ENCODE measurements at regions not wholly inside any gene's neighbourhood (a gene's known extent, or its start where the extent isn't known, plus 50 kb on each side); places are given as distances from the start of the nearest gene placed in this dataset.
"Not testable (repeated sequence)": the region's sequence is repeated elsewhere in the genome, so short reads cannot be mapped to it uniquely, and the experiment has no call there.

DNA sequence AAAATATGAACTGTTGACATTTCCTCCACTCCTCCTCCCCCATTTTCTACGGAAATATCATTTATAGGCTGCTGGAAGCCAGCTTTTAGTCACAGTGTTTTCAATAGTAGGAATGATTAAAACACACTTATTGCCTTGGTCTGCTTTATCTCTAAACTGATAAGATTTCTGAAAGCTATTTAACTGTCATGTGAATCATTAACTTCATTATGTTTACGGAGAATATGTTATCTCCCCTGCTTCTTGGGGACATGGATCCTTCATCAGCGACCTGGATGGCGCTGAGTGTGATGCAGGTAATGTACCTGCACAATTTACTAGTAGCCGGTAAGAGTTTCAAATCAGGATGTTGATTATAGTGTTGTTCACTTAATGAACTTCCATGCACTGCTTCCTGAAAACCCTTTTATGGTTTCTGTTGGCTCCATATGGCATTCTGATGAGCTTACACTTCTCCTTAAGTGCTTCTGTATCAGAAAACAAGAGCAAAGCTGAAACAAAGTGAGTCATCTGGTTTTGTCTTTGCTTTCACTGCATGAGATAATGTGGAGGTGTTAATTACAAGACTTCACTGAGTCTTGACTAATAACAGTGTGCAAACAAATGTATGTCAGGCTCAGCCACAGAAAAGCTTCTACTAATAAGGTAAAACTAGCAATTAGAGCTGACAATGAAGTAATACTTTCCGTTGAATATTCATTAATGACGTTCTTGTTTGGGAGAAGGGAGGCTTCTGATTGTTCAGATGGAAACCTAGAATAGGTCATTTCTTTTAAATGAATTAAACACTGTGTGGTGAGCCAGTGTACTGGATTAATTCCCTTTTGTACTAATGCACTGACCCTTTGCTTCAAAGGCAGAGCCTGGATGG, 162.4 kb upstream of the ZNF608 start:
- Mint-ChIP-seq H3K27ac (no peak overlapping the region), H3K36me3 (ENCODE audit: low read depth) (no peaks in the 10 kb centered on the region), H3K4me1 (no peaks in the 10 kb centered on the region), H3K4me3 (no peak overlapping the region), H3K9me3 (no peaks in the 10 kb centered on the region), H3K27me3 (no peaks in the 10 kb centered on the region)
- peak; percentile 32 for ATAC-seq (replicated peaks)

DNA sequence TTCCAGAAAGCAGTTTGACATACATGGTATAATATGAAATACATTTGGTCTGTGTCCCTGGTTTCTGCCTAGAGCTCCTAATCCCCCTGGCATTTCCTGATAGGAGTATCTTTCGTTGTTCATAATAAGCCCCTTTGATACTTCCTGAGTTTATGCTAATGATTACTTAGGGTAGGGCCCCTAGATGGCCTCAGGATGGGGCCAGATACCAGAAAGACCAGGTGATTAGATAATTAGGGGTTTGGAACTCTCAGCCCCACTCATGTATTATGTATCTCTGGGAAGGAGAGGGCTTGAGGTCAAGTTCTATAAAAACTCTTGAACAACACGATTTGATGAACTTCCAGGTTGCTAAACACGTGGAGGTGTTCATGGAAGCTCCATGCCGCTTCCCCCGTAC, 163.3 kb upstream of the ZNF608 start:
- Mint-ChIP-seq H3K9me3 (no peaks in the 10 kb centered on the region), H3K4me3 (no peak overlapping the region), H3K4me1 (no peaks in the 10 kb centered on the region), H3K27me3 (no peaks in the 10 kb centered on the region), H3K27ac (no peak overlapping the region), H3K36me3 (ENCODE audit: low read depth) (no peaks in the 10 kb centered on the region)
- no peak for ATAC-seq (replicated peaks)

DNA sequence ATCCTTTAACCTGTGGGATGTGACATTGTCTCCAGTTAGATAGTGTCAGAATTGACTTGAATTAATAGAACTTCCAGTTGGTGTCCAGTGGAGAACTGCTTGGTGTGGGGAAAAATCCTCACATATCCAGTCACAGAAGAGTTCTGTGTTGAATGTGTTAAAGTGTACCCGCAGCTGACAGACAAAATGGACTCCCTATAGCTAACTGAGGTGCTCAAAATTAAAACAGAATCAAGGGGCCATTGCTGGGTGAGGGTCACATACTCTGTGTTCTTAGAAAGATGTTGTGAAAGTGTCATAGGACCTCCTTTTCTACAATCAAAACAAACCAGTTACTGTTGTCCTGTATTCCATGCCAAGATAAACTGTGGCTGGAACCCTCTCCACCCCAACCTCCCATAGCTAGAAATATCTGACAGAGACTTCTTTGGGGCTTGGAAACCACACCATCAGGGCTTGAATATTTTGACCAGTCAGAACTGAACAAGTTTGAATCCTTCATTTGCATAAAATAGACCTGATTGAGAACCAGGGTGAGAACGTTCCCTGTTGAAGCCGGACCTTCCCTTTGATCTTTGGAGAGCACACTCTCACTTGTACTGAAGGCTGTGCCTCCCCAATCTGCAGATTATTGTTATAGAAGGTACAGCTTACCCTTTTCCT, 164.0 kb upstream of the ZNF608 start:
- H3K36me3 Mint-ChIP-seq (ENCODE audit: low read depth): no peaks in the 10 kb centered on the region
- H3K4me1 Mint-ChIP-seq: no peaks in the 10 kb centered on the region
- H3K27me3 Mint-ChIP-seq: no peaks in the 10 kb centered on the region
- H3K4me3 Mint-ChIP-seq: no peak overlapping the region
- no peaks in the 10 kb centered on the region for H3K9me3 Mint-ChIP-seq
- ATAC-seq (replicated peaks): no peak
- no peak overlapping the region for H3K27ac Mint-ChIP-seq

DNA sequence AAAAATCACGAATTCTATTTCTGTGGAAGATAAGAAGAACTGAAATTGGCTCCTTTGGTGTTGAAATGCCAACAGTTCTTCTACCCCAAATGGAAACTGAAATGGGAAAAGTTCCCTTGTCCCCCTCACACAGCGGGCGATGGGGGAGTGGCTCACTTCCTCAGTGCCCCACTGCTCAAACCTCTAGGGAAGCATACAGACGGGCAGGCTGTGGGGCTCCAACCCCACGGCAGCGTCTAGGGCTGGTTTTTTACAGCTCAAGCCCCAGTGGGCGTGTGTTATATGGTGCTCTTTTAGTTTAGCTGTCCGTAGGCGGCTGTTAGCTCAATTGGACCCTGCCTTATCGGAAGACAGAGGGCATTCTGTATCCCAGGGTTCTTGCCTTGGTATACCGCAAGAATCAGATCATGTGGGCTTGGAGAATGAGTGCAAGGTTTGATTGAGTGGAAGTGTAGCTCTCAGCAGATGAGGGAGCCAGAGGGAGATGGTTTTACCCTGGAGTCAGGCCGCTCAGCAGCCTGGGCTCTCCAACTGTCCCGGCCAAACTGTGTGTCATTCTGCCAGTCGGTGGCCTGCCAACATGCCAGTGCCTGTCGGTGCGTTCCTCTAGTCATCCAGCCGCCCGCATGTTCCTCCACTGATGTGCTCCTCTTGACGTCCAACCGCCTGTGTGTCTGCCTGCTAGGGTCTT, 166.3 kb upstream of the ZNF608 start:
- Mint-ChIP-seq H3K4me3 (no peak overlapping the region), H3K4me1 (no peaks in the 10 kb centered on the region), H3K36me3 (ENCODE audit: low read depth) (no peaks in the 10 kb centered on the region), H3K27ac (no peak overlapping the region), H3K27me3 (no peaks in the 10 kb centered on the region), H3K9me3 (no peaks in the 10 kb centered on the region)
- ATAC-seq (replicated peaks): no peak

DNA sequence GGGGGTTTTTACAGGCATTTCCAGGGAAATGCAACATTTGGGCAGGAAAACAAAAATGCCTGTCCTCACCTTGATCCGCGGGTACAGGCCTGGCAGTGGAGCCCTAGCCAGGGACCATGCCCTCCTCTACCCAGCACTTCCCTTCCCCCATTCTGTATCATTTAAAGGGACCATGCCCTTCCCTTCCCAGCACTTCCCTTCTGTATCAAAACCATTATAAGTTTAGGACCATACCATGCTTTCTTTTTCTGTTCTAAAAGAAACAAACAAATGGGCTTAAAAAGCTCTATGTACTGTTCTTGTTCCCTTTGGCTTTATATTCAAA, 166.9 kb upstream of the ZNF608 start:
- no peak overlapping the region for H3K4me3 Mint-ChIP-seq
- no peak for ATAC-seq (replicated peaks)

DNA sequence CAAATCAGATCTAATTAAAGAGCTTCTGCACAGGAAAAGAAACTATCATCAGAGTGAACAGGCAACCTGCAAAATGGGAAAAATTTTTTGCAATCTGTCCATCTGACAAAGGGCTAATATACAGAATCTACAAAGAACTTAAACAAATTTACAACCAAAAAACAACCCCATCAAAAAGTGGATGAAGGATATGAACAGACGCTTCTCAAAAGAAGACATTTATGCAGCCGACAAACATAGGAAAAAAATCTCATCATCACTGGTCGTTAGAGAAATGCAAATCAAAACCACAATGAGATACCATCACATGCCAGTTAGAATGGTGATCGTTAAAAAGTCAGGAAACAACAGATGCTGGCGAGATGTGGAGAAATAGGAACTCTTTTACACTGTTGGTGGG, 169.9 kb upstream of the ZNF608 start:
- not testable (repeated sequence) for ATAC-seq (replicated peaks); H3K27me3 Mint-ChIP-seq; H3K36me3 Mint-ChIP-seq (ENCODE audit: low read depth); H3K27ac Mint-ChIP-seq; H3K4me1 Mint-ChIP-seq; H3K9me3 Mint-ChIP-seq; H3K4me3 Mint-ChIP-seq

More for the DNA sequence above, 166.9 kb upstream of the ZNF608 start:
- H3K27me3 Mint-ChIP-seq: no peaks in the 10 kb centered on the region
- H3K9me3 Mint-ChIP-seq: no peaks in the 10 kb centered on the region
- no peaks in the 10 kb centered on the region for H3K36me3 Mint-ChIP-seq (ENCODE audit: low read depth)
- no peak overlapping the region for H3K27ac Mint-ChIP-seq
- no peaks in the 10 kb centered on the region for H3K4me1 Mint-ChIP-seq

DNA sequence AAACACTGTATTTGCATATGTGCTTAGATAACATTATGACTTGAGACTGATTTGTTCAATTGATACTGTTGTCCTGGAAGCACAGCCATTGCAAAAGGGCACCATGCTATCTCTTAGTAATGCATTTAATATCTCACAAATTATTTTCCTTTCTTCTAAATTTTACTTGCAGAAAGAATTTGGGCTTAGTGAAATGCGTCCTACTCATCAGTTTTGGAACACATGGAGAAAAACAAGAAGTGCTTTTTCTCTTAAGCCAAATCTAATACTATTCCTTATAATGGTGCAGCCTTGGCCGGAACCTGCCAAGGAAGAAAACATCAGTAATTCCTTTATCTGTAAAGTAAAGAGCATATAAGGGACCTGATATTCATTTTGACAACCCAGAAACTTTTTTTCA, 172.2 kb upstream of the ZNF608 start:
- H3K27ac Mint-ChIP-seq: no peak overlapping the region
- no peaks in the 10 kb centered on the region for H3K27me3 Mint-ChIP-seq
- no peaks in the 10 kb centered on the region for H3K36me3 Mint-ChIP-seq (ENCODE audit: low read depth)
- no peak overlapping the region for H3K4me3 Mint-ChIP-seq
- no peaks in the 10 kb centered on the region for H3K9me3 Mint-ChIP-seq
- ATAC-seq (replicated peaks): no peak
- H3K4me1 Mint-ChIP-seq: no peaks in the 10 kb centered on the region

DNA sequence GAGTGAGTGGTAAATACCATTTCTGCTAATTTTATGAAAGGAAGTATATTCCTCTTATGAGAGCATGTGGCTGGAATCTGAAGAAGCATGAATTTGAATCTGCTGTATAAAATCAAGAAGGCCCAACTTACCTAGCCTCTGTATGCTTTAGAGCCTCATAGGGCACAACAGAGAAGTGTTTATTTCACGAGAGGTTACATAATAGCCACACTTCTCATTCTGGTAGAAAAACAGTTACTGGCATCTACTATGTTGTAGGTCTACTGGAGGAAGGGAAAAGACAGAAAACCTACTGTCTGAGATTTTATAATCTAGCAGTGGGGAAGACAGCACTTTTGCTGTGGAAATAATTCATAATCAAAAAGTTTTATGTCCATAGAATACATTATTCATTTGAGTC, 172.6 kb upstream of the ZNF608 start:
- no peak for ATAC-seq (replicated peaks)
- H3K36me3 Mint-ChIP-seq (ENCODE audit: low read depth): no peaks in the 10 kb centered on the region

DNA sequence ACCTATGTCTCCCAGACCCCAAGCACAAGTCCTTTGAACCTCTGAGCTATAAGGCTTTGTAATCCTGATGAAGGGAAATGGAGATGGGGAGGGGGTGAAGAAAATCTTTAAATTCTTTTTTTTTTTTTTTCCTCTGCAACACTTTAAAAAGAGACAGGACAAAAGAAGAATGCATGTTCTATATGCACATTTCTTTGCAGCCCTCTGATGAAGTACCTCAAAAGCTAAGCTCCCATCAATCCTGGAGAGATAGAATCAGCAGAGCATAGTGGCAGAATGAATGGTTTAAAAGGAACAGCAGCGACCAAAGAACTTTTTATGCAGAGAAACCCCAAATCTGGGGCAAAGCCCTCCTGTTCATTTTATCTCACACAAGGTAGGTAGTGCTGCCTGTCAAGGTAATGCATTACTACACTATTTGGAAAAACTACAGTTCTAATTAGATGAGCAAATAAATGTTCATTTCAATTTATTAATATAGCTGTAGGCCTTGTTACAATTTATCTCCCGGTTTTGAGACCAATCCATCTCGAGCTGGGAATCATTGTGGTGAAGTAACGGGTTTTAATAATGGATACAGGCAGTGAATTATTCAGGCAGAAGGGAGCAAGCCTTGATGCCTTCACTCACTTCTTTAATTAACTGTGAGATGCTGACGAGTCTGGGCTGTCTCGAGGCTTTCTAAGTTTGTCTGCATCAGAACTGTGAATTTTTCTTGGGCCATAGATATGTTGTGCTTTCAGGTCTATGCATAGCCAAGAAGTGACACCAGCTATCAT, 173.5 kb upstream of the ZNF608 start:
- Mint-ChIP-seq H3K27ac (no peak overlapping the region), H3K9me3 (no peaks in the 10 kb centered on the region), H3K4me3 (no peak overlapping the region), H3K27me3 (no peaks in the 10 kb centered on the region), H3K4me1 (no peaks in the 10 kb centered on the region), H3K36me3 (ENCODE audit: low read depth) (no peaks in the 10 kb centered on the region)
- no peak for ATAC-seq (replicated peaks)

More for the DNA sequence above, 172.6 kb upstream of the ZNF608 start:
- Mint-ChIP-seq H3K4me3 (no peak overlapping the region), H3K27ac (no peak overlapping the region), H3K4me1 (no peaks in the 10 kb centered on the region), H3K27me3 (no peaks in the 10 kb centered on the region), H3K9me3 (no peaks in the 10 kb centered on the region)

DNA sequence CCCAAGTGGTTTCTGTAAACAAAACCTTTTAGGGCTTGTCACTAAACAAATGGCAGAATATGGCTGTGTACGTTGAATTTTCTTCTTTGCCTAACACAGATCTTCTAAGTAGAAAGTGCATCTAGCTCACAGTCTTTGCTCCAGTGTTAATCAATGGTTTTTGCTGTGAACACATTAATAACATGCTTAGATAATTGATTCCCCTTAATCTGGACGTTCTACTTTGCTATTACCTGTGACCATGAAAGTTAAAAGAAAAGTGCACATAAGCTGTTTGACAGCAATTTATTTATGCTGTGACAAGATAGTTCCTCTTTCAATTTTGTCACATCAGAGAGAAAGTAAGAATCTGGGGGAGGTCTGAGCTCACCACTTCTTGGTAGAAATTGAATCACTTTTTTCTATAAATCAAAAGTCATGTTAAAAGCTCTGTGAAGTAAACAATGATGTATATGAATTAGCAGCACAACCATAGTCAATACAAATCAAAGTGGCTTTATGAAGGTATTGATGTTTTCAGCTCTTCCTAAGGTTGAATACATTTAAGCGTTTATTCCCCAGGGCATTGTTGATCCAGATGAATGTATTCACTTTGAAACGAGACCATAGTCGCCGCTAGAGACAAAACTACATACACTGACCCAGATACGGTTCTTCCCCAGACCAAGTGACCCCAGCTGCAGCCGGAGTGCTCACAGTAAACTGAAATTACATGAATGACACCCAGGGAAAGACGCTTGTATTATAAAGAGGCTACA, 174.6 kb upstream of the ZNF608 start:
- H3K9me3 Mint-ChIP-seq: no peaks in the 10 kb centered on the region
- no peak overlapping the region for H3K27ac Mint-ChIP-seq
- H3K4me3 Mint-ChIP-seq: no peak overlapping the region
- no peaks in the 10 kb centered on the region for H3K27me3 Mint-ChIP-seq
- H3K4me1 Mint-ChIP-seq: no peaks in the 10 kb centered on the region
- ATAC-seq (replicated peaks): peak; percentile 35
- H3K36me3 Mint-ChIP-seq (ENCODE audit: low read depth): no peaks in the 10 kb centered on the region

DNA sequence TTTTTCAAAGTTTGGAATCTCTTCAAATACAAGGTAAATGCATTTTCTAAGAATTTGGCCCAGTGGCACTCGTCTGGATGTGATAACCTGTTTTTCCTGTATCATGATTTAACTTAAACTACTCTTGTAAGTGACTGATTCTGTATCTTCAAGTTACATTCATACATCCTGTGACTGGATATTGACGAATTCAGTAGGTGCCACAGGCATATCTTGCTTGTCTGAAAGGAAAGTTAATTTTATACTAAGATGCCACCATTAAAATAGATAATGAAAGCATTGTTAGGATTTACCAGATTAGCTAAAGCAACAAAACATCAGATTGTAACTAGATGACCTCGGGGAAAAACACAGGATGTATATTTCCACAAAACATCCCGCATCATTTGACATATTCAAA, 175.3 kb upstream of the ZNF608 start:
- Mint-ChIP-seq H3K36me3 (ENCODE audit: low read depth) (no peaks in the 10 kb centered on the region), H3K27ac (no peak overlapping the region)
- ATAC-seq (replicated peaks): no peak

DNA sequence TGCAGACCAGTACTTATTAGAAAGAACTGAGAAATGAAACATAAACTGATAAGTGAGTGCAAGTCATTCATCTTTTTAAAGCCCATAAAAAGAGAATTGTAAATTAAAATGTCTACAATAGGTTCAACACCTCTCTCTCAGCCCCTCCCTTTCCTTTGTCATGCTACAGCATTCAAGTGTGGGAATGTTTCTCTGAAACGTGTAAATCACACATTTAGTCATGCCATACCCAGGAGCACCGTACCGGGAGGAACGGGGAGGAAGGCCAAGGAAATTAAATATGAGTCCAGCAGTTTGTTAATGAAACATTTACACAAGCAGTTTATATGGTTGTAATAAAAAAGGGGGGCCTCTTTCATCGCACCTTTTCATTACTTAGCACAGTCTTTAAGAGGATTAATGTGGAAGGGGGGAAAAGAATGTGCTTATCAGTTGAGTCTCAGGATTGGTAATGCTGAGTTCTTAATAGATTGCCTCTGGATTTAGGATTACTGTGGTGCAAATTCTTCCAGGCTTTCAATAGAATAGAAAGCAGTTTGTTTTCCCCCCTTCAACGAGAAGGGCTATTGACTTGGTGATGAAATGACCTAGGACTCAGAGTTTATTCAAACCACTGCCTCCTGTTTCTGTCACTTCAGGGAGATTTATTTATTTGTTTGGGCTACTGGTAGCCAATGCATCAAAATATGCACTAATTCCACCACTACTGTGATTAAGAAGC, 176.0 kb upstream of the ZNF608 start:
- Mint-ChIP-seq H3K9me3 (no peaks in the 10 kb centered on the region), H3K4me3 (no peak overlapping the region), H3K4me1 (no peaks in the 10 kb centered on the region), H3K27ac (no peak overlapping the region), H3K36me3 (ENCODE audit: low read depth) (no peaks in the 10 kb centered on the region), H3K27me3 (no peaks in the 10 kb centered on the region)
- no peak for ATAC-seq (replicated peaks)

More for the DNA sequence above, 175.3 kb upstream of the ZNF608 start:
- Mint-ChIP-seq H3K4me1 (no peaks in the 10 kb centered on the region), H3K9me3 (no peaks in the 10 kb centered on the region), H3K27me3 (no peaks in the 10 kb centered on the region), H3K4me3 (no peak overlapping the region)

DNA sequence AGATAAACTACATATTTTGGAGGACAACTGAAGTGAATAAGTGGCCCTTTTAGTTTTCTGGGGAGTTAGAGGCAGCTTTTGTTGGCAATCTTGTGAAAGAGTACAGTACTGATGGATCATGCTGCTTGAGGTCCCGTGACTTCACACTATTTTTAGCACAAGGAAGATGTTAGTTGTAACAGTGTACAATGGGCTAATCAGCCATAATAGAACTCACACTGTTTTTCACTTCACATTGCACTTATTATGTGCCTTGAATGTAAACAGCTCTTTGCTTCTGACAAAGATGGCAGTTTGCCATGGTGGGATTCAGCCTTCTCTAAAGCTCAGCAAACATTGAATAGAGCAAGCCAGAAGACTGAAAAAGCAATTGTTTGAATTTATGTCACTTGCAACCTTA, 176.7 kb upstream of the ZNF608 start:
- ATAC-seq (replicated peaks): no peak
- no peaks in the 10 kb centered on the region for H3K9me3 Mint-ChIP-seq
- H3K4me3 Mint-ChIP-seq: no peak overlapping the region

More for the DNA sequence above, 176.7 kb upstream of the ZNF608 start:
- Mint-ChIP-seq H3K27me3 (no peaks in the 10 kb centered on the region), H3K36me3 (ENCODE audit: low read depth) (no peaks in the 10 kb centered on the region), H3K27ac (no peak overlapping the region), H3K4me1 (no peaks in the 10 kb centered on the region)

All from activated T-helper 17 cell treated with anti-CD3 and anti-CD28 coated beads, Interleukin-2, amount 50 U/mL, for 72 hours (primary cell).